Sigmoid colon (tissue), 6 donors: ENCODE measurements at regions not wholly inside any gene's neighbourhood (a gene's known extent, or its start where the extent isn't known, plus 50 kb on each side); places are given as distances from the start of the nearest gene placed in this dataset.

ENCODE experiments used
- DNase-seq: peaks from one replicate; pipeline ENCODE4 v3.0.0-alpha.2; 2019
- H3K27ac ChIP-seq, 4 donors: fragments of 200-600 bp; sonication (generic); one replicate each; pipeline ENCODE4 v1.5.1; 2016 to 2019; ENCODE audit warnings: mild to moderate bottlenecking in 1 of 4
- H3K27me3 ChIP-seq, 3 donors: fragments of 200-600 bp; sonication (generic); one replicate each; pipeline ENCODE4 v1.5.1; 2019; ENCODE audit warnings: mild to moderate bottlenecking in 1 of 3
- H3K36me3 ChIP-seq, 4 donors: fragments of 200-600 bp; sonication (generic); one replicate each; pipeline ENCODE4 v1.5.1; 2016 to 2019
- H3K4me1 ChIP-seq, 4 donors: fragments of 200-600 bp; sonication (generic); one replicate each; pipeline ENCODE4 v1.5.1; 2017 to 2019
- H3K4me3 ChIP-seq, 4 donors: fragments of 200-600 bp; sonication (generic); one replicate each; pipeline ENCODE4 v1.5.1; 2017 to 2019; ENCODE audit warnings: mild to moderate bottlenecking in 2 of 4, moderate library complexity in 1 of 4
- H3K9me3 ChIP-seq, 4 donors: fragments of 200-600 bp in 3 of 4; sonication (generic) in 3 of 4; one replicate each; pipeline versions ENCODE4 v1.5.1 to v1.6.1; 2013 to 2019
- CTCF ChIP-seq, 4 experiments: fragments of 450-650 bp in 3 of 4; fragments of 200-600 bp in 1 of 4; IDR thresholded peaks; one replicate each; pipeline ENCODE4 v1.5.1; 2016 to 2019; ENCODE audit warnings: antibody characterized with exemption in 4 of 4, mild to moderate bottlenecking in 3 of 4, moderate library complexity in 2 of 4
- EP300 ChIP-seq, 4 donors: sonication (generic); formaldehyde crosslinking; IDR thresholded peaks; one replicate each; pipeline ENCODE4 v1.6.1; 2017; ENCODE audit warnings: antibody characterized with exemption in 4 of 4
- POLR2A ChIP-seq, 2 donors: fragments of 450-650 bp; IDR thresholded peaks; one replicate each; pipeline ENCODE4 v1.6.1; 2016; ENCODE audit warnings: antibody characterized with exemption in 2 of 2, mild to moderate bottlenecking in 2 of 2, moderate library complexity in 2 of 2
- POLR2AphosphoS5 ChIP-seq, 4 donors: sonication (generic); formaldehyde crosslinking; IDR thresholded peaks; one replicate each; pipeline ENCODE4 v1.6.1; 2017; ENCODE audit warnings: antibody characterized with exemption in 4 of 4
- WGBS, 2 donors: extraction: QIAGEN DNeasy Blood & Tissue Kit; methylation state at CpG; one replicate each; pipeline ENCODE4 v1.1.7; 2013; 5-methylcytosine and 5-hydroxymethylcytosine counted together
- intact Hi-C: fragments of 100-400 bp; cut with DNase I; formaldehyde crosslinking; loops from one replicate; pipeline ENCODE4 v1.15.1; 2023
- donor health status: healthy with polysubstance abuse.
- donor health status: healthy.

- Histone ChIP-seq H3K36me3 (no peaks in the 10 kb centered on the region), H3K9me3 (no peaks in the 10 kb centered on the region), H3K4me3 (no peak overlapping the region), H3K27ac (peak overlapping the region; percentile 10 to 64 (median 56)), H3K4me1 (peaks cover 0 to 33% (median 28%) of the 10 kb centered on the region in 4 donors), H3K27me3 (no peaks in the 10 kb centered on the region)
- 55 to 70% methylated on average over 7 of the region's 7 CpGs for WGBS, 2 donors
- TF ChIP-seq EP300 (IDR thresholded peaks at IDR 0.05) (no peak), POLR2AphosphoS5 (IDR thresholded peaks at IDR 0.05) (peak in 1 of 4 donors; percentile 25)
- intact Hi-C loops: loop anchor here (10.0 kb wide), 3 partner anchors 114 to 196 kb away; partner anchors contain the start of gene EHBP1
- no peak for DNase-seq
Observed at GRCh38 chr2:62578803-62579640, 73.0 kb upstream of the TMEM17 start.

GRCh38 chr2:62577994-62578781 is 72.2 kb upstream of the TMEM17 start:
- H3K4me3 ChIP-seq: no peak overlapping the region
- TF ChIP-seq POLR2A (IDR thresholded peaks at IDR 0.05) (no peak), POLR2AphosphoS5 (IDR thresholded peaks at IDR 0.05) (no peak), EP300 (IDR thresholded peaks at IDR 0.05) (no peak), CTCF (IDR thresholded peaks at IDR 0.05) (no peak)
- WGBS, 2 donors: 47 to 67% methylated on average over 2 of the region's 2 CpGs
- peak overlapping the region; percentile 10 to 64 (median 56) for H3K27ac ChIP-seq
- no peak for DNase-seq
- no peaks in the 10 kb centered on the region for H3K36me3 ChIP-seq
- no peaks in the 10 kb centered on the region for H3K9me3 ChIP-seq
- no peaks in the 10 kb centered on the region for H3K27me3 ChIP-seq
- peaks cover 0 to 36% (median 28%) of the 10 kb centered on the region in 4 donors for H3K4me1 ChIP-seq
- intact Hi-C loops: loop anchor here (10.0 kb wide), 3 partner anchors 113 to 197 kb away; partner anchors contain the start of gene EHBP1

GRCh38 chr2:62576276-62576939 is 70.4 kb upstream of the TMEM17 start:
- DNase-seq: no peak
- intact Hi-C loops: loop anchor here (10.0 kb wide), 3 partner anchors 112 to 198 kb away; partner anchors contain the start of gene EHBP1
- TF ChIP-seq EP300 (IDR thresholded peaks at IDR 0.05) (no peak), POLR2AphosphoS5 (IDR thresholded peaks at IDR 0.05) (no peak)
- Histone ChIP-seq H3K4me3 (no peak overlapping the region), H3K4me1 (peaks cover 0 to 37% (median 28%) of the 10 kb centered on the region in 4 donors), H3K27ac (peak overlapping the region; percentile 8 to 58 (median 16)), H3K36me3 (no peaks in the 10 kb centered on the region), H3K27me3 (no peaks in the 10 kb centered on the region), H3K9me3 (no peaks in the 10 kb centered on the region)
- WGBS, 2 donors: 80 to 85% methylated on average over 2 of the region's 2 CpGs

GRCh38 chr2:62573936-62574335 is 67.9 kb upstream of the TMEM17 start:
- Histone ChIP-seq H3K4me1 (peaks cover 0 to 34% (median 28%) of the 10 kb centered on the region in 4 donors), H3K27me3 (no peaks in the 10 kb centered on the region), H3K4me3 (no peak overlapping the region), H3K36me3 (no peaks in the 10 kb centered on the region), H3K9me3 (no peaks in the 10 kb centered on the region), H3K27ac (peak overlapping the region in 2 of 4 donors; percentile 24 to 41)
- DNase-seq: no peak
- intact Hi-C loops: loop anchor here (10.0 kb wide), 3 partner anchors 109 to 201 kb away; partner anchors contain the start of gene EHBP1
- no peak for TF ChIP-seq POLR2AphosphoS5 (IDR thresholded peaks at IDR 0.05)

GRCh38 chr2:62573137-62573731 is 67.2 kb upstream of the TMEM17 start:
- TF ChIP-seq POLR2AphosphoS5 (IDR thresholded peaks at IDR 0.05) (no peak), EP300 (IDR thresholded peaks at IDR 0.05) (no peak), CTCF (IDR thresholded peaks at IDR 0.05) (no peak), POLR2A (IDR thresholded peaks at IDR 0.05) (no peak)
- Histone ChIP-seq H3K27me3 (no peaks in the 10 kb centered on the region), H3K9me3 (no peaks in the 10 kb centered on the region), H3K4me1 (peaks cover 0 to 27% (median 21%) of the 10 kb centered on the region in 4 donors), H3K36me3 (no peaks in the 10 kb centered on the region), H3K27ac (no peak overlapping the region), H3K4me3 (no peak overlapping the region)
- 94% methylated on average over 4 of the region's 4 CpGs for WGBS, 2 donors
- DNase-seq: no peak
- intact Hi-C loops: loop anchor here (10.0 kb wide), 3 partner anchors 108 to 202 kb away; partner anchors contain the start of gene EHBP1
